DMS 273 treated with DMSO at 0.1 percent for 48 hours (cell line): ENCODE measurements at regions not wholly inside any gene's neighbourhood (a gene's known extent, or its start where the extent isn't known, plus 50 kb on each side); places are given as distances from the start of the nearest gene placed in this dataset.
"Not testable (repeated sequence)": the region's sequence is repeated elsewhere in the genome, so short reads cannot be mapped to it uniquely, and the experiment has no call there.

Source experiments
- DNase-seq: peaks from one replicate; lab custom pipeline; 2025; lab: John Stamatoyannopoulos, UW

DNA sequence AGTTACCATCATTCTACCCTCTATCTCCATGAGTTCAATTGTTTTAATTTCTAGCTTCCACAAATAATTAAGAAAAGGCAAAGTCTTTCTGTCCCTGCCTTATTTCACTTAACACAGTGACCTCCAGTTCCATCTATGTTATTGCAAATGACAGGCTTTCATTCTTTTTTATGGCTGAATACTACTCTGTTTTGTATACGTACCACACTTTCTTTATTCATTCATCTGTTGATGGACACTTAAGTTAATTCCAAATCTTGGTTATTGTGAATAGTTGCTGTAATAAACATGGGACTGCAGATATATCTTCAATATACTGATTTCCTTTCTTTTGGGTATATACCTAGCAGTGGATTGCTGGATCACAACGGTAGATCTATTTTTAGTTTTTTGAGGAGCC is 314.1 kb downstream of the SV2B start:
- DNase-seq, result no peak

DNA sequence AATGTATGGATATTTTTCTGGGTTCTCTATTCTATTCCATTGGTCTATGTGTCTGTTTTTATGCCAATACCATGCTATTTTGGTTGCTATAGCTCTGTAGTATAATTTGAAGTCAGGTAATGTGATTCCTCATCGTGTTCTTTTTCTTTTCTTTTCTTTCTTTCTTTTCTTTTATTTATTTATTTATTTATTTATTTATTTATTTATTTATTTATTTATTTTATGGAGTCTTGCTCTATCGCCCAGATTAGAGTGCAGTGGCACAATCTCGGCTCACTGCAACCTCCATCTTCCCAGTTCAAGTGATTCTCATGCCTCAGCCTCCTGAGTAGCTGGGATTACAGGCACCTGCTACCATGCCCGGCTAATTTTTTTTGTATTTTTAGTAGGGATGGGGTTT is 315.2 kb downstream of the SV2B start:
- not testable (repeated sequence) for DNase-seq

DNA sequence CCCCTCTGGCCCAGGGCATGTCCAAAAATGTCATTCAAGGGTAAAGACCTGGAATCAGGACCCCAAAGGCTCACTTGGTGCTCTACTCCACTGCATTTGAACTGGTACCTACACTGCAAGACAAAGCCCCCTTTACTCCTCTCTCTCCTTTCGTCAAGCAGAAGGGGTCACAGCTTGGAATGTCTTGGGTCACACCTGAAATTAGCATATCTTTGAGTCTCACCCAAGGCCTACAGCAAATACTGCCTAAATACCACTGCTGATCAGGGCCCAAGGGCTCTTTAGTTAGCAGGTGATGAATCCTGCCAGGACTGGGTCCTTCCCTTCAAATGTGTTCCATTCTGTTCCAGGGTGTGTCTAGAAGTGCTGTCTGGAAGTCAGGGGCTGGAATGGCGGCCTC is 320.6 kb downstream of the SV2B start:
- no peak for DNase-seq

DNA sequence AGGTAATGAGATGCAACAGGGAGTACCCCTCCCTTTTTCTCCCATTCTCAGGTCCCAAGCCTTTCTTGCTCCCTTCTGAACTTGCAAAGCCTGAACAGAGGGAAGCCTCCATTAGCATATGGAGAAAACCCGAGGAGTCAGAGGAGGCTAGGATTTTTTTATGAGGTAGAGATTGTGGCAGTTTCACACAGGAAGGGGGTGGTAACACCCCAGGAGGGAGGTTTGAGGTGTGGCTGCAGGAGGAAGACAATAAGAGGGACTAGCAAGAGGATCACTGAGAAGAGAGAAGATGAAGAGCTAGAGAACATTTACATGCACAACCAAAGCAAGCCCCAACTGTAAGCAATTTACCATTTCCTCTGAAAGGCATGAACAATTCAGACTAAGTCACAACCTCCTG is 322.7 kb downstream of the SV2B start:
- no peak for DNase-seq

DNA sequence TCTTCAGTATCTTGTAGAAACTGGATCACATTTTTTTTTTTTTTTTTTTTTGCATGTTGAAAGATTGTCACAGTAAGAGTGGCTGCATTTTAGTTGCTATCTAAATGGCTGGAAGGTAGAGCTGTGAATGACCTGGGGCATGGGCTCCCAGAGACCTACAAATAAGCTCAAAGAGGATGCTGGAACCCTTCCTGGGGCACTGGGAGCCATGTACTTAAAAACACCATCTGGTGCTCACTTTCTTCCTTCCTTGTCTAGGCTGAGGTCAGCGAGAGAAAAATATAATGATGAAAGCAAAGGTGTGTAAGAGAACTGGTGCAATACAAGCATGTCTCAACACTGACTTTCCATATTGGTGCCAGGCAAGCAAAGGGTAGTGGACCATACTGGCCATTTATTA is 323.9 kb downstream of the SV2B start:
- DNase-seq, result no peak

DNA sequence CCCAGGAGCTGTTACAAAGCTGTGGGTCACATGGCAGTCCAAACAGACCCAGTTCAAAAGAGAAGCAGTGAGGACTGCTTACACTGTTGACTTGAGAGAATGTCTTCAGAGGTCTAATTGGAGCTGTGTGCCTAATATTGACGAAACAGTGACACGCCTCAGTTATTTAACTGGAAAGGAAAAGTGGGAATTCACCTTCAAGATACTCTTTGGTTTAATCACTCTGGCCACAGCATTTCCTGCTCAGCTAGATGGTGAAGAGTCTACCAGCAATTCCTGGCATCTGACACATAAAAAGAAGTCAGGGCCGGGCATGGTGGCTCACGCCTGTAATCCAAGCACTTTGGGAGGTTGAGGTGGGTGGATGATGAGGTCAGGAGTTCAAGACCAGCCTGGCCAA is 326.4 kb downstream of the SV2B start:
- DNase-seq, result no peak

DNA sequence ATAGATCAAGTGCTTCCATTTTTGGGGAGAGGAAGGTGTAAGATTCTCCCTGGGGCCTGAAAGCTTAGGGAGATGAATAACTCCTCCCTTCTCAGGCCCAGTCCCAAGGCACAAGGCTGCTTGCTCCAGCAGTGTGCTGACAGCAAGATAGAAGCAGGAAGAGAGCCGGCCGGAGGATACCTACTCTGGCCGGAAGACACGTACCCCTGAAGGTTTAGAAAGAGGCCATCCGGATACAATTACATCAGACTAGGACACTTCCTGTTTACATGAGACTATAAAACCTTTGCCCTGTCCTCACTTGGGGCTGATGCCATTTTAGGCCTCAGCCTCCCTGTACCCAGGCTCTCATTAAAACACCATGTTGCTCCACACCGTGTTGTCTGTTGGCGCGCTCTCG is 329.9 kb downstream of the SV2B start:
- DNase-seq, result no peak

DNA sequence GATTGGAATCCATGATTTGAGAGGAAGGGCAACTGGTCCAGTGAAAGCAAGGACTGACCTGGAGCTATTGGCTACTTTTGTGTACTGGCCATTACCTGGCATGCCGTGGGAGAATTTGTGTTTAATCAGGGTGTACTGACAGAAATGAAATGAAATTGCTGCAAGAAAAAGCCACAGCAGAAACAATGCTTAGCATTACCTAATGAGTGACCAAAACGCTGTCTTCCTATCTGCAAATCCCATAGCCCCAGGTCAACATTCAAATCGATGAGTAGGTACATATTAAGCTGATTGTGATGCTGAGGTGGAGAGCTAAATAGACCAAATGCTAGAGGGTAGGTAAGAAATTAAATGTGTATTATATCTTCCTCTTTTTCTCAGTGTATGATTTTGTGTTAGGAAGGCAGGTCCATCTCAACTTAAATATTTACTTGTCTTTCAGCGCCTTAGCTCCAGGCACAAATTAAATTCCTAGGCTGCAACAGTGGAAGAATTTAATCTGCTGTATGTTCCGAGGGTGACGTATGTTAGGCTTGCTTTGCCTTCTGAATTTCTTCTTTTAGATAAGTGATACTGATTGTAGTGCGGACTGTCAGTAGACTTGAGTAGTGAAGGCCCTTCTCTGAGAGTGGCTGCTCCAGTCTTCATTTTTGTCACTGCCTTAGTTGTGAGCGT is 331.1 kb downstream of the SV2B start:
- DNase-seq, result no peak

DNA sequence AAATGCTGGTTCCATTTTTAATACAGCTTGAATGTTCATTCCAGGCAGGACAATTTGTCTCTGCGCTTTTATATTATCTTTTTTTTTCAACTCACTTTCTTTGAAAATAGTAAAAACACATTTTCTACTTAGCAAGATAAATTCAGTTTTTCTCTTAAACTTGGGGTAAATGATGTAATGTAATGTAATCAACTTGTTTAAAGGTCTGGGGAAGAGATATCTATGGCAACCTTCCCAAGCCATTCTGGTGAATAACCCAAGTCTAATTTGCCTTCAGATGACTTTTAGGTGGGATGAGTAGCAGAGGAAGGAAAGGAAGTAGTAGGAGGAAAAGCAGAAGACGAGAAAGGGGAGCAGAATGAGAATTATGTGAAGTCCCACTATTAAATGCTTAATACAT is 335.1 kb downstream of the SV2B start:
- DNase-seq, result no peak

DNA sequence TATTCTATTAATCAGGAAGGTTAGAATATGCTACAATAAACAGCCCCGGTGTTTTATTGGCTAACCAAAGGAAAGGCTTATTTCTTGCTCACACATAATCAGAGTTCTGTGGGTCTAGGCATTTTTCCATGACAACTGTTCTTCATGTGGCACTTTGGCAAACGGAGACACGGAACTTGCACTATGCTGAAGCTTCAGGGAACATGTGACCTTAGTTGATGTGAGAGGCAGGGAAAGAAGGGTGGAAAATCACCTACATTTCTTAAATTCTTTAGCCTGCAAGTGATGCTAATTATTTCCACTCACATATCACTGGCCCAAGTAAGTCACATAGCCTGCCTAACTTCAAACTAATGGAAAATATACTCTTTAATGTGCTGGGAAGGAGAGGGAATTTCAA is 344.6 kb downstream of the SV2B start:
- DNase-seq, result no peak

DNA sequence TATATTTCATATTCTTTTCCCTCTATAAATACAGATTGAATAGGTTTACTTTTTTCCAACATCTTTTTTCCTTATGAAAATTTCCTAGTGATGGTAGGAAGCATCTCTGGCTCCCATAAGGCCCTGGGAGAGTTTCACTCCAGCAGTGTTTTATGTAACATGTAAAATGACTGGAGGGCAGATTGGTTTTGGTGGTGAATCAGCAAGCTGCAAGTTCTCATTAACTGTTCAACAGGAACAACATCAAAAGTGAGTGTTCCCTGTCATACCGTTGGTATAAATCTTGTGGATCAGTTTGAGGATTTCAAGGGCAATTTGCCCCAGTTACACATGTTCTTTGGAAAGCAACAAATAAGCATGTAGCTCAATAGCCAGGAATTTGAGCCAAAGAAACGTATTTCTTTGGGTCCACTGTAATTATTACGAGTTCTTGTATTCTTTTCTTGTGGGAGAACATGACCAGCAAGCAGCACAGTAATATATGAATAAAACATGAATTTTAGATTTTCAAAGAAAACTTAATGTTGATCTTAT is 345.7 kb downstream of the SV2B start:
- DNase-seq, result no peak

DNA sequence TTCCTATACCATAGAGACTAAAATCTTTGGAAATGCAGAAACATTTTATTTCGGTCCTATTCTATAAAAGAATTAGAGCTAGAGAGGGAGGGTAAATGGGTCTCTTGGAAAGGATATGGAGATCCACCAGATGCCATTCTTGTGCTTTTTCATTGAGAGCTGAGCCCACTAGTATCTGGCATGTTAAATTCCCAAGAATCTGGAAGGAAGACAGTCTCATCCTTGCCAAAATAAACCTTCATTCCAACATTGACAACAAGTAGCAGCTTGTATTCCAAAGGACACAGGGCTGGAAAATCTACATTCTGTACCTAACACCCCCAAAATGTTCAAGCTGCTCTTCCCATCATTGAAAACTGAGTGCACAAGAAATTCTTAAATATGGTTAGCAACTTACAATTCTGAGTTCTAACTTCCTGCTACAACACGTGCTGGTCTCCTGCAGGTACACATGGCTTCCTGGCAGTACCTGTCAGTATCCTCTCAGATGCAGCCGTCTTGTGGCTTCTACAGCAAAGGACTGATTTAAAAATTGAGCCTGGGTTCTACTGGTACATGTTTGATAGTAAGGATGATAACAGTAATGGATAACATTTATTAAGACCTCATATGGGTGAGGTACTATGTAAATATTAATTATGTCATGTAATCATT is 348.1 kb downstream of the SV2B start:
- DNase-seq, result no peak

DNA sequence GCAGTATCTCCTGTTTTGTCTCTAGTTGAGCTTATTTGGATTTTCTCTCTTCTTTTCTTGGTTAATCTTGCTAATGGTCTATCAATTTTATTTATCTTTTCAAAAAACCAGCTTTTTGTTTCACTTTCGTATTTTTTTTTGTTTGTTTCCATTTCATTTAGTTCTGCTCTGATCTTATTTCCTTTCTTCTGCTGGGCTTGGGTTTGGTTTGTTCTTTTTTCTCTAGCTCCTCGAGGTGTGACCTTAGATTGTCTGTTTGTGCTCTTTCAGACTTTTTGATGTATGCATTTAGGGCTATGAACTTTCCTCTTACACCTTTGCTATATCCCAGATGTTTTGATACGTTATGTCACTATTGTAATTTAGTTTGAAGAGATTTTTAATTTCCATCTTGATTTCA is 353.3 kb downstream of the SV2B start:
- DNase-seq, result not testable (repeated sequence)

DNA sequence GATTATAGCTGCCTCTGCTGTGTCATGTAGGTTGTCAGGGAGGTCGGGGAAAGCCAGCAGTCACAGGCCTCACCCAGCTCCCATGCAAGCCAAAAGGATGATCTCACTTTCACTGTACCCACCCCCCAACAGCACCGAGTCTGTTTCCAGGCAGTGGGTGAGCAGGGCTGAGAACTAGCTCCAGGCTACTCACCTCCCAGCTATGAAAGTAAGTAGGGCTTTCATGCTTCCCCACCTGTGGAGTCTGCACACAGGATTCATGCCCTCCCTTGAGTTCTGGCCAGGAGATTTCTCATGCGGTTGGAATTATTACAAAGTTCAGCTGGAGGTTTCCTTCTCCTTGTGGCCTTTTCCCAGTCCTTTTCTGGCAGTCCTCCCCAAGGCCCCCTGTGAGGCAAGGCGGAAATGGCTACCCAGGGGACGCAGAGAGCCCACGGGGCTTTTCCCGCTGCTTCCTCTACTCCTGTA is 356.2 kb downstream of the SV2B start:
- DNase-seq, result no peak

DNA sequence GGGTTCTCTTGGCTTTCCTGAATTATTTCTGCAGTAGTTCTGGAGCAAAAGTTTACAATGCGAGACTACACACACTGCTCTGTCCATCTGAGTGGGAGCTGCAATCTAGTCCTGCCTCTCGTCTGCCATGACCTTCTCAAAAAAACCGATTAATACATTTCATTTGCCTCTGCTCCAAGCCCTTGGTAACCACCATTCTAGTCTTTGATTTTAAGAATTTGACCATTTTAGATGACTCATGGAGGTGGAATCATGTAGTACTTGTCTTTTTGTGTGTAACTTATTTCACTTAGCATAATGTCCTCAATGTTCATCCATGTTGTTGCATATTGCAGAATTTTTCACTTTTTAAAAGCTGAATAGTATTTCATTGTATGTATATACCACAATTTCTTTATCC is 356.9 kb downstream of the SV2B start:
- DNase-seq, result no peak

DNA sequence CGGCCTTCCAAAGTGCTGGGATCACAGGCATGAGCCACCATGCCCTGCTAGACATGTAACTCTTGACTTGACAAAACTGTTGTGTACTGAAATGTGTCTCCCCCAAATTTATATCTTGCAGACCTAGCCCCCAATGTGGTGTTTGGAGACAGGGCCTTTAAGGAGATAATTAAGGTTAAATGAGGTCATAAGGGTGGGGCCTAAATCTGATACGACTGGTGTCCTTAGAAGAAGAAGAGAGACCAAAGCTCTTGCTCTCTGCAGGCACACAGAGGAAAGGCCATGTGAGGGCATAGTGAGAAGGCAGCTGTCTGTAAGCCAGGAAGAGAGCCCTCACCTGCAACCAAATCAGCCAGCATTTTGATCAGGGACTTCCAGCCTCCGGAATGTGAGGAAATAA is 361.3 kb downstream of the SV2B start:
- no peak for DNase-seq

DNA sequence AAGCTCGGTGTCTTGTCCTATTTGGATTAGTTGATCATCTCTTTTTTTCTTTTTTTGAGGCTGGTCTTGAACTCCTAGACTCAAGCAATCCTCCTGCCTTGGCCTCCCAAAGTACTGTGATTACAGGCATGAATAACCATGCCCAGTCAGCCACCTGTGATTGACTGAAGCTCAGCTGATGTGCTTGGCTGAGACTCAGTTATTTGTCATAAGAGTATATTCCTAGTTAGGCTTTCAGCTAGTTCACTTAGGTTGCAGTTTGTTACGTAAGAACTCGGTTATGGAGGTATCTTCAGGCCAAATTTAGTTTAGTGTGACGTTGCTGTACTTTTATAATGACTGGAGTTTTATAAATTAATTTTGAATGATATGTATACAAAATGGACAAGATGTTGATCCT is 365.0 kb downstream of the SV2B start:
- DNase-seq, result no peak

DNA sequence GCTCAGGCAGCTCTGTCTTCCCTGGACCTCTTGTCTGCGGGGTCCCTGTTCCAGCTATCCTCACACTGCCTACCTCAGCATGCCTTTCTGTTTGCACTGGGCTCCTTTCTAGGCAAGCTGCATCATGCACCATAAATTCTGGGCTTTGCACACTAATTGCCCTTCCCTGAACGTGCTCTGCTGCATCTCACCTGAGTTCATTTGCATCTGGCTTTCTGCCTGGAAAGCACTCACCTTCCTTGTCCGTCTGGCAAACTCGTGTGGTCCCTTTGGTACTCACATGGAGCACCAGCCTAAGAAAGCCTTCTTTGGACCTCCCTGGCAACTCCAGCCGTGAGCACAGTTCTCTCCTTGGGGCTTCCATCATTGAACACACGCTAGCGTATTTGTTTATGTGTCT is 365.6 kb downstream of the SV2B start:
- no peak for DNase-seq

DNA sequence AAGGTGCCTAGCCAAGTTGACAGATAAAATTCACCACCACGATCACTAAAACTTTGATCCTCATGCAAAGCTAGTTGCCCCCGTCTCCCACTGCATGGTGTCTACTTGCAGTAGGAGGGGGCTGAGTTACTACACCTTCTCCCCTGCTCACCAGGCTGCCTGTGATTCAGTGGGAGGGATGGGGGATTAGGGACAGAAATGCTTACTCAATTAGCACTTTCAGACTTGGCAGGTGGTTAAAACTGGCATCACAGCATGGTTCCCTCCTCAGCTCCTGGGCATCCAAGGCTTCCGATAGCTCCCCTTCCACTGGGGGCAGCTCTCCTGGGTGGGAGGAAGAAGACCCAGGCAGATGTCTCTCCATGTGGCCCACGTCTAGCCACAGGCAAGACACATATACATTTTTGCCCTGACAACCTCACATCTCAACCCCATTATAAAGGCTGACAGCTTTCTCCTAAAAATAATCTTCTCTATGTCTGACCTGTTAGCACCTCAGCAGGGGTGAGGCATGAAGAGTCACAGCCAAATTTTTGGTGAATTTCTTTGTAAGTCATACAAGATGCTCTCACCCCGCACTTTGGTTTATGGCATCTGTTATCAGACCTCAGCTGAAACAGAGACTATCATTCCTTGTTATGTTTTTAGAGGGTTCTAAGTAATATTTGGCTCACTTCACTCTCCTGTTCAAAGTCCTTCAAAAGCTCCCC is 369.0 kb downstream of the SV2B start:
- DNase-seq, result no peak

DNA sequence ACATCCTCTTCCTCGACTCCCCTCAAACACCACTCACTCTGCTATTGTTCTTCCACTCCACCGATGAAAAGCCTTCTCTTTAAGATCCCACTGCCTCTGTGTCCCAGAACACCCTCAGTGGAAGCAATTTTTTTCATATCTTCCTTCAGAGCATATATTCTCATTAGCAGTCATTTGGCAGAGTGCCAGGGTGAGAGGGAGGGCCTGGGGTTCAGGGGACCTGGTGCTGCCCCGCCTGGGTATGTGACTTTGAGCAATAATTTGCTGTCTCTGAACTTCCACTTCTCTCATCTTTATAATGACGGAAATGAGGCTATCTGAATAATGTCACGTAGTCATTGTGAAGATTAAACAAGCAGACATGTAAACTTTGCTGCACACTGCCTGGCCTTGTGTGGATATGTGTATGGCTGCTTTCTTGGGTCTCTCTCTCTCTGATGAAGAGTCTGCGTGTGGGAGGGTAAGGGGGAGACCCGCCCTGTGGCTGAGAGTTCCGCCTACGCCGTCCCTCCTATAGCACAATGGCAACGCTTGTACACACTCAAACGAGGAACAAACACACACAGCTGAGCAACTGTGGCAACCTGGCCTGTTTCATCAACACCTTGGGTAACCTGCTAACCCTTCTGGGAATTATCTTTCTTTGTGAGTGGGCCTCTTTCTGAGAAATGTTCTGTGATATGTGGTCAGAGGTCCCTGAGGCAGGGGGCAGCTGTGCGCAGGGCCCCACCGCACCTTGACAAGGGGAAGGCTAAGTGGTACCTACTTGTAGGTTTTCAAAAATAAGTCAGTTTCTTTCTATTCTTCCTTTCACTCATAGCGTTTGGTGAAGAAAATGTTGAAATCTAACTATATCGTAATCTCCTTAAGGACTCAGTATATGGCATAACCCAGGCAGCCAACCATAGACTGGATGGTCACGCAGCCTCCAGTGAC is 369.8 kb downstream of the SV2B start:
- DNase-seq, result no peak

DNA sequence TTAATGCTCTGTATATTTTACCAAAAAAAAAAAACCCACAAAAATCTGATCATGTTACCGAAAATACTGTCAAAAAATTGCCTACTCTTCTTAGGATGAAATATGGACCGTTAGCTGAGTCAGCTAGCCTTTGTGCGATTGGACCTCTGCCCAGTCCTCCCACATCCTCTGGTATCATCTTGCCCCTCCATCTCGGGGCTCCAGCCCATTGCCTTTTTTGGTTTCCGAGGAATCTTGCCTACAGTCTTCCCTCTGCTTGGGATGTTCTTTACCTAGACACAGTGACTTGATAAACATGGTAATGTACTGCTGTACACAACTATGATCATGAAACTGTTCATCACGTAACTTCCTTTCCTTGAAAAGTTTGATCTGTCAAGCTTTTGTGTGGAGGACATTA is 371.4 kb downstream of the SV2B start:
- no peak for DNase-seq

DNA sequence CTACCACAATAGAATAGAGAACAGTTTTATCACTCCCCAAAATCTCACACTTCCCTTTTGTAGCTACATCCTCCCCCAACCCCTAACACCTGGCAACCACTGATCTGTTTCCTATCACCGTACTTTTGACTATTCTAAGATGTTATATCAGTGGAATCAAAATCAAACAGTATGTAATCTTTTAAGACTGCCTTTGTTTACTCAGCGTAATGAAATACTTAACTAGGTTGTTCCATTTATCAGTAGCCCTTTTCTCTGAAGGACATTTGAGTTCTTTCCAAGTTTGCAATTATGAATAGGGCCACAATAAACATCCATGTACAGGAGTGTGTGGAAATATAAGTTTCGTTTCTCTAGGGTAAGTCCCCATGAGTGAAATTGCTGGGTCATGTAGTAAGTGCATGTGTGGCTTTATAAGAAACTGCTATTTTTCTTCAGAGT is 372.3 kb downstream of the SV2B start:
- DNase-seq, result no peak
